ENCODE measurements at regions not wholly inside any gene's neighbourhood (a gene's known extent, or its start where the extent isn't known, plus 50 kb on each side); places are given as distances from the start of the nearest gene placed in this dataset.

DNA sequence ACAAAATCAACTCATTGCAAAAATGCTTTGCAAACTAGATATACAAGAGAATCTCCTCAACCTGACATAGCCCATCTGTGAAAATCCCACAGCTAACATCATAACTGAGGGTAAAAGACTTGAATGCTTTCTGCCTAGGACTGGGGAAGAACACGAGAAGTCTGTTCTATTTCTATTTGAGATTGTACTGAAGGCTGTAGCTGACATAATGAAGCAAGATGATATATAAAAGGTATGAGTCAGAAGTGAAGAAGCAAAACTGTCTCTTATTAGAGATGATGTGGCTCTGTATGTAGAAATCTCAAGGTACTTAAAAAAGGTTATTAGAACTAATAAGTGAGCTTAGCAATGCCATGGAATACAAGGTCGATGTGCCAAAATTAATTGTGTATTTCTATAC is 639.9 kb upstream of the PFKP start:
- H3K27me3 Mint-ChIP-seq (ENCODE audit: low read depth), result no peaks in the 10 kb centered on the region; the same call in 1 of the 2 replicates
- no peak overlapping the region for H3K4me2 ChIP-seq (ENCODE audit: insufficient read depth, insufficient read length, low read length)
- no CpG with 5 or more reads among the region's 2 CpGs for WGBS (ENCODE audit: extremely low coverage, insufficient read length, low lambda C conversion rate)
- no peak overlapping the region for H2BK120ac ChIP-seq (ENCODE audit: low read depth, low read length, poor library complexity, severe bottlenecking)
- no peak overlapping the region for H3K56ac ChIP-seq (ENCODE audit: insufficient read length, low read depth, low read length)
- H2BK5ac ChIP-seq (ENCODE audit: insufficient read length, low read length), result no peak overlapping the region
- no peak overlapping the region for H3K23ac ChIP-seq (ENCODE audit: insufficient read length, low read depth, low read length)
- H4K91ac ChIP-seq (ENCODE audit: insufficient read length, low read depth, low read length), result no peak overlapping the region
- H3K9me3 ChIP-seq (ENCODE audit: control insufficient read depth, low read depth, low read length), result no peaks in the 10 kb centered on the region
- H3K79me1 ChIP-seq (ENCODE audit: insufficient read depth, low read depth, low read length, poor library complexity, severe bottlenecking), result no peaks in the 10 kb centered on the region
- H3T11ph ChIP-seq (ENCODE audit: low read length), result no peak overlapping the region
- TF ChIP-seq, protein P1, sequence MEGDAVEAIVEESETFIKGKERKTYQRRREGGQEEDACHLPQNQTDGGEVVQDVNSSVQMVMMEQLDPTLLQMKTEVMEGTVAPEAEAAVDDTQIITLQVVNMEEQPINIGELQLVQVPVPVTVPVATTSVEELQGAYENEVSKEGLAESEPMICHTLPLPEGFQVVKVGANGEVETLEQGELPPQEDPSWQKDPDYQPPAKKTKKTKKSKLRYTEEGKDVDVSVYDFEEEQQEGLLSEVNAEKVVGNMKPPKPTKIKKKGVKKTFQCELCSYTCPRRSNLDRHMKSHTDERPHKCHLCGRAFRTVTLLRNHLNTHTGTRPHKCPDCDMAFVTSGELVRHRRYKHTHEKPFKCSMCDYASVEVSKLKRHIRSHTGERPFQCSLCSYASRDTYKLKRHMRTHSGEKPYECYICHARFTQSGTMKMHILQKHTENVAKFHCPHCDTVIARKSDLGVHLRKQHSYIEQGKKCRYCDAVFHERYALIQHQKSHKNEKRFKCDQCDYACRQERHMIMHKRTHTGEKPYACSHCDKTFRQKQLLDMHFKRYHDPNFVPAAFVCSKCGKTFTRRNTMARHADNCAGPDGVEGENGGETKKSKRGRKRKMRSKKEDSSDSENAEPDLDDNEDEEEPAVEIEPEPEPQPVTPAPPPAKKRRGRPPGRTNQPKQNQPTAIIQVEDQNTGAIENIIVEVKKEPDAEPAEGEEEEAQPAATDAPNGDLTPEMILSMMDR (conservative IDR thresholded peaks at IDR 0.05), result no peak
- no peak overlapping the region for H2BK20ac ChIP-seq (ENCODE audit: low read depth, low read length, poor library complexity, severe bottlenecking)
- no peak overlapping the region for H4K5ac ChIP-seq (ENCODE audit: insufficient read length, low read depth, low read length)
- H3K27ac ChIP-seq (ENCODE audit: insufficient read length, low read depth, low read length), result no peak overlapping the region
- H2AFZ ChIP-seq (ENCODE audit: low read length), result no peak overlapping the region
- H3K27ac Mint-ChIP-seq, result no peak overlapping the region
- H3K4ac ChIP-seq (ENCODE audit: low read depth, low read length), result no peak overlapping the region
- no peaks in the 10 kb centered on the region for H3K4me1 Mint-ChIP-seq
- no peaks in the 10 kb centered on the region for H3K4me1 ChIP-seq (ENCODE audit: insufficient read depth, low read length)
- no peak overlapping the region for H3K18ac ChIP-seq (ENCODE audit: insufficient read length, low read depth, low read length)
- H4K20me1 ChIP-seq (ENCODE audit: control insufficient read depth, insufficient read depth, insufficient read length), result no peaks in the 10 kb centered on the region
- peaks cover 0 to 4% of the 10 kb centered on the region in 2 experiments; a peak in 3 of 5 replicates for H3K9me3 Mint-ChIP-seq
- no peak overlapping the region for H3K14ac ChIP-seq (ENCODE audit: insufficient read depth, low read length)
- no peak overlapping the region for H2AK5ac ChIP-seq (ENCODE audit: insufficient read length, low read length)
- H3K79me2 ChIP-seq (ENCODE audit: insufficient read depth, low read length), result no peaks in the 10 kb centered on the region
- peaks cover 0 to 4% (median 0%) of the 10 kb centered on the region in 3 experiments; a peak in 2 of 7 replicates for H3K36me3 Mint-ChIP-seq (ENCODE audit: insufficient read depth in 1 of 3, low read depth in 3 of 3)
- H2BK15ac ChIP-seq (ENCODE audit: low read depth, low read length), result no peak overlapping the region
- H3K23me2 ChIP-seq (ENCODE audit: insufficient read length, low read depth, low read length, poor library complexity, severe bottlenecking), result no peaks in the 10 kb centered on the region
- no peaks in the 10 kb centered on the region for H3K27me3 ChIP-seq (ENCODE audit: insufficient read depth, low read length)
- H3K4me3 Mint-ChIP-seq, result no peak overlapping the region
- no peak overlapping the region for H4K8ac ChIP-seq (replicated peaks; ENCODE audit: insufficient read length, low read depth, low read length)
- DNase-seq, result no peak
- H3K9ac ChIP-seq (ENCODE audit: extremely low read depth, insufficient read length, low read length), result no peak overlapping the region
- no peak overlapping the region for H2BK12ac ChIP-seq (ENCODE audit: insufficient read length, low read depth, low read length)
